Adrenal gland (tissue), 9 donors: ENCODE measurements at regions not wholly inside any gene's neighbourhood (a gene's known extent, or its start where the extent isn't known, plus 50 kb on each side); places are given as distances from the start of the nearest gene placed in this dataset.

ENCODE experiments used
- DNase-seq, 7 donors: peaks; one replicate each; pipeline ENCODE4 v3.0.0-alpha.2; 2019 to 2020
- H3K27ac ChIP-seq, 5 donors: fragments of 200-600 bp; sonication (generic) in 4 of 5; 1 replicate in 3 of 5; 2 replicates in 2 of 5; pipeline versions ENCODE4 v1.5.1 to v1.8.0; 2016 to 2020; ENCODE audit warnings: mild to moderate bottlenecking in 1 of 5
- H3K27me3 ChIP-seq: fragments of 200-600 bp; 2 replicates; pipeline ENCODE4 v1.8.0; 2021
- H3K36me3 ChIP-seq, 2 donors: fragments of 200-600 bp; replicated peaks in 1 of 2; 1 replicate in 1 of 2; 2 replicates in 1 of 2; pipeline versions ENCODE4 v1.5.1 to v1.8.0; 2018 to 2022
- H3K4me1 ChIP-seq, 2 donors: fragments of 200-600 bp; replicated peaks in 1 of 2; 1 replicate in 1 of 2; 2 replicates in 1 of 2; pipeline versions ENCODE4 v1.5.1 to v1.8.0; 2018 to 2021
- H3K4me3 ChIP-seq, 4 donors: fragments of 200-600 bp; sonication (generic) in 3 of 4; one replicate each; pipeline ENCODE4 v1.5.1; 2016 to 2018
- H3K9me3 ChIP-seq, 3 donors: fragments of 200-600 bp; sonication (generic) in 1 of 3; replicated peaks in 1 of 3; 1 replicate in 2 of 3; 2 replicates in 1 of 3; pipeline versions ENCODE4 v1.5.1 to v1.8.0; 2016 to 2021
- POLR2A ChIP-seq, 2 donors: fragments of 450-650 bp; IDR thresholded peaks; one replicate each; pipeline ENCODE4 v1.6.1; 2017; ENCODE audit warnings: antibody characterized with exemption in 2 of 2, mild to moderate bottlenecking in 2 of 2, moderate library complexity in 1 of 2
- WGBS, 4 donors: extraction: QIAGEN DNeasy Blood & Tissue Kit in 2 of 4; methylation state at CpG; one replicate each; pipeline versions ENCODE4 v1.1.5 to v1.1.7; 2013 to 2017; 5-methylcytosine and 5-hydroxymethylcytosine counted together
- intact Hi-C, 2 donors: fragments of 100-400 bp; cut with DNase I; formaldehyde crosslinking; loops; one replicate each; pipeline versions ENCODE4 v1.14.1 to v1.15.0; 2022 to 2023
- TF ChIP-seq, protein P1 (sequence below), 6 experiments: fragments of 450-650 bp in 4 of 6; fragments of 200-600 bp in 2 of 6; sonication (generic) in 1 of 6; IDR thresholded peaks; 1 replicate in 5 of 6; 2 replicates in 1 of 6; pipeline versions ENCODE4 v1.5.1 to v1.8.0; 2016 to 2021; ENCODE audit warnings: antibody characterized with exemption in 6 of 6, mild to moderate bottlenecking in 2 of 6, moderate library complexity in 1 of 6
- donor health status: healthy with polysubstance abuse.
- donor health status: Bipolar disorder and iron deficiency.
- donor health status: DM: yes; HTN: yes; CAD: no.
- donor health status: DM: no; HTN: no; CAD: no.
- donor health status: DM: no; HTN: no; CAD: no.

DNA sequence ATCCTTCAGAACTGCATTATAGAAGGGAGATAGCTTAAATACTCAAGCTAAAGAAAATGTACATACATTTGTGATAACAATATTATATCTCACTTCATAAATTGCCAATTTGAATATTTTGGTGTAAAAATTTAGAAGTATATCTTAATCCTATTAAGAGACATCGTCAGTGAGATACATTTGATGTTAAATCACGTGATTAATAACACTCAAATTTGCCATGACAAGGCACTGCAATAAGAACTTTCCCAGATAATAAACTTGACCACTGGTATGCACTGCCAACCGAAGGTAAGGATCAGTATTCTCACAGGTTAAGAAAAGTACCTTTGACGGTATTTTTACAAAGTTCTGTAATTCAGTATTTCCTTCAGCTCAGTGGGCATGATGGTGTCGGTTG lies 764.7 kb upstream of the FRG1 start:
- Histone ChIP-seq H3K36me3 (no peaks in the 10 kb centered on the region), H3K4me1 (no peaks in the 10 kb centered on the region), H3K9me3 (no peaks in the 10 kb centered on the region), H3K27ac (no peak overlapping the region), H3K27me3 (no peaks in the 10 kb centered on the region), H3K4me3 (no peak overlapping the region)
- 71 to 81% (median 78%) methylated on average over 5 of the region's 5 CpGs for WGBS, 4 donors
- no peak for DNase-seq
- TF ChIP-seq, protein P1, sequence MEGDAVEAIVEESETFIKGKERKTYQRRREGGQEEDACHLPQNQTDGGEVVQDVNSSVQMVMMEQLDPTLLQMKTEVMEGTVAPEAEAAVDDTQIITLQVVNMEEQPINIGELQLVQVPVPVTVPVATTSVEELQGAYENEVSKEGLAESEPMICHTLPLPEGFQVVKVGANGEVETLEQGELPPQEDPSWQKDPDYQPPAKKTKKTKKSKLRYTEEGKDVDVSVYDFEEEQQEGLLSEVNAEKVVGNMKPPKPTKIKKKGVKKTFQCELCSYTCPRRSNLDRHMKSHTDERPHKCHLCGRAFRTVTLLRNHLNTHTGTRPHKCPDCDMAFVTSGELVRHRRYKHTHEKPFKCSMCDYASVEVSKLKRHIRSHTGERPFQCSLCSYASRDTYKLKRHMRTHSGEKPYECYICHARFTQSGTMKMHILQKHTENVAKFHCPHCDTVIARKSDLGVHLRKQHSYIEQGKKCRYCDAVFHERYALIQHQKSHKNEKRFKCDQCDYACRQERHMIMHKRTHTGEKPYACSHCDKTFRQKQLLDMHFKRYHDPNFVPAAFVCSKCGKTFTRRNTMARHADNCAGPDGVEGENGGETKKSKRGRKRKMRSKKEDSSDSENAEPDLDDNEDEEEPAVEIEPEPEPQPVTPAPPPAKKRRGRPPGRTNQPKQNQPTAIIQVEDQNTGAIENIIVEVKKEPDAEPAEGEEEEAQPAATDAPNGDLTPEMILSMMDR (IDR thresholded peaks at IDR 0.05): no peak
- TF ChIP-seq POLR2A (IDR thresholded peaks at IDR 0.05): no peak
- intact Hi-C loops: no loop called here

DNA sequence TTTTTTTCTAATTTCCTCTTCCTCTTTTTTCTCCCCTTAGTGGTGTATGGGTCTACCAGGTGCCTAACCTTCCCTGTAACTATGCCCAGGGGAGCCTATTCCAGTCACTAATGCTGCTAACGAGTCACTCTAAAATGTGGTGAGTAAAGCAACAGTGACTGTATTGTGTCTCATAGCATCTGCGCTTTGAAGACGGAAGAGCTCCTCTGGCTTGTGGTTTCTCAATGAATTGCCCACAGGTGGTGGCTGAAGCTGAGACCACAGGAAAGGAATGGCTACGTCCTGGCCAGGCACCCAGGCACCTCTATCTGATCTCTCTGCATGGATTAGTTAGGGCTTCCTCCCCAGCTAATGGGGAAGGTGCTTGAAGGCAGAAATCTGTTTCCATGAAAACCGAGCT lies 763.5 kb upstream of the FRG1 start:
- Histone ChIP-seq H3K4me3 (no peak overlapping the region), H3K27ac (no peak overlapping the region), H3K4me1 (no peaks in the 10 kb centered on the region), H3K9me3 (no peaks in the 10 kb centered on the region), H3K27me3 (no peaks in the 10 kb centered on the region), H3K36me3 (no peaks in the 10 kb centered on the region)
- 67 to 75% (median 69%) methylated on average over 5 of the region's 5 CpGs for WGBS, 4 donors
- intact Hi-C loops: no loop called here
- DNase-seq: no peak
- no peak for TF ChIP-seq POLR2A (IDR thresholded peaks at IDR 0.05)
- TF ChIP-seq, protein P1 (IDR thresholded peaks at IDR 0.05): no peak

DNA sequence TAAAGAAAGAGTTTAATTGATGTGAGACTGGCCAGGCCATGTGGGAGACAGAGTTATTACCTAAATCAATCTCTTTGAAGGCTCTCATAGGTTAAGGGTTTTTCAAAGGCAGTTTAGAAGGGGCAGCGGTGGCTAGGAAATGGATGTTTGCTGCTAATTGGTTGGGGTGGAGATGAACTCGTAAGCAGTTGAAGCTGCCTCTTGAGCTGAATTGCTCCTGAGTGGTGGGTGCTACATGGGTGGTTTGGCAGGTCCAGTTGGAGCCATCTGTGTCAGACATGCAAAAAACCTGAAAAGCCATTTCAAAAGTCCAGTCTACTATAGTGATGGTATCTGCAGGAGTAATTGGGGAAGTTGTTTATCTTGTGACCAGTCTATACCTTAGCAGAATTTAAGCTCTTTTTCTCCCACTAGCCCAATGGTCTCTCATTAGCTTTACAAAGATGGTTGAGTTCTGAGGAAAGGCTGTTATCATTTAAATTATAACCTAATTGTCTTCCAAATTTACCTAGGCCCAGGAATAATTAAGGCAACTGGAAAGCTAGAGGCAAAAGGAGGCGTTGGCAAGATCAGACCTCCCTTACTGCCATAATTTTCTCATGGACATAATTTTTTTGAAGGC lies 762.4 kb upstream of the FRG1 start:
- intact Hi-C loops: no loop called here
- DNase-seq: no peak
- WGBS, 4 donors: 72 to 84% (median 75%) methylated on average over 3 of the region's 3 CpGs
- no peak overlapping the region for H3K4me3 ChIP-seq
- TF ChIP-seq POLR2A (IDR thresholded peaks at IDR 0.05): no peak
- TF ChIP-seq, protein P1 (IDR thresholded peaks at IDR 0.05): no peak
- no peaks in the 10 kb centered on the region for H3K36me3 ChIP-seq
- no peaks in the 10 kb centered on the region for H3K9me3 ChIP-seq
- H3K27me3 ChIP-seq: no peaks in the 10 kb centered on the region
- no peaks in the 10 kb centered on the region for H3K4me1 ChIP-seq
- H3K27ac ChIP-seq: no peak overlapping the region

DNA sequence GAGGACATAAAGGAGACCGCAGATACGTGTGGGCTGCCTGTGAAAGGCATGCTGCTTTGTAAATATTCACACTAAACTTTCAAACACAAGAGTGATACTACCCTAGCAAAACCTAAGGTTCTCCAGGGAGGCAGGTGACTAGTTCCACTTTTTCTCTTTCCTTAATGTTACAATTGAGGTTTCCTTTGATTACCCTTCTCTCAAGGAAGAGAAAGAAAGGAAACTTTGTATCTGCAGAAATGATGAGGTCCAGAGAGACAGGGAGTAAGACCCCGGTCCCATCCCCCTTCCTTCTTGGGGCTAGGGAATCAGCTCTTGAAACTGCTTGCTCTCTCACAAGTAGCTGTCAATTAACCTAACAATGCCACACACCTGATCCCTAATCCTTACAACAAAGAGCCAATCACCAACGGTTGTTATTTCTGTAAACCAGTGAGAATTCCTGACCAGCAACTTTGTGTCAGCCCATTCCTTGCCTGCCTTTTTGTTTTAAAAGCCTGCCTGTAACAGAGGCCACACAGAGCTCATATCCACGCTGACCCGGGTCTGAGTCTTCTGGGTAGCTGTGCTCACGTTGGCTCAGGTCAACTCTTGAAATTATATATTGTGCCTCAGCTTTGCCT lies 754.8 kb upstream of the FRG1 start:
- Histone ChIP-seq H3K4me3 (no peak overlapping the region), H3K36me3 (no peaks in the 10 kb centered on the region), H3K9me3 (no peaks in the 10 kb centered on the region), H3K27me3 (no peaks in the 10 kb centered on the region), H3K27ac (no peak overlapping the region), H3K4me1 (no peaks in the 10 kb centered on the region)
- intact Hi-C loops: no loop called here
- 37 to 64% (median 38%) methylated on average over 6 to 7 of the region's 7 CpGs for whole genome bisulfite sequencing, 4 donors
- TF ChIP-seq, protein P1 (IDR thresholded peaks at IDR 0.05): no peak
- no peak for TF ChIP-seq POLR2A (IDR thresholded peaks at IDR 0.05)
- no peak for DNase-seq
